GM23338 (cell line): ENCODE measurements at regions not wholly inside any gene's neighbourhood (a gene's known extent, or its start where the extent isn't known, plus 50 kb on each side); places are given as distances from the start of the nearest gene placed in this dataset.

Source experiments
- ATAC-seq: fragments of 200-7000 bp; cut with Tn5 transposase; 3 replicates; pipeline ENCODE4 v1.9.1; 2020
- DNase-seq: peaks from one replicate; pipeline ENCODE4 v3.0.0-alpha.2; 2015; ENCODE audit warnings: low spot score
- H2AFZ ChIP-seq: fragments of 200-600 bp; sonication (generic); 2 replicates; pipeline ENCODE4 v1.8.0; 2016; ENCODE audit warnings: antibody characterized with exemption, mild to moderate bottlenecking, moderate library complexity
- H3F3A ChIP-seq: fragments of 200-600 bp; sonication (generic); replicated peaks from 2 replicates; pipeline ENCODE4 v1.8.0; 2017; ENCODE audit warnings: antibody characterized with exemption, mixed run types, low read depth
- H3K27ac ChIP-seq: fragments of 200-600 bp; sonication (generic); 2 replicates; pipeline ENCODE4 v1.6.1; 2016; ENCODE audit warnings: low read depth
- H3K27me3 ChIP-seq: fragments of 200-600 bp; sonication (generic); 2 replicates; pipeline ENCODE4 v1.8.0; 2016; ENCODE audit warnings: mild to moderate bottlenecking, mixed run types, moderate library complexity; ENCODE audit not compliant: insufficient read depth
- H3K36me3 ChIP-seq: fragments of 200-600 bp; sonication (generic); 2 replicates; pipeline ENCODE4 v1.8.0; 2016; ENCODE audit warnings: mild to moderate bottlenecking; ENCODE audit not compliant: insufficient read depth
- H3K4me1 ChIP-seq: fragments of 200-600 bp; sonication (generic); 2 replicates; pipeline ENCODE4 v1.8.0; 2016; ENCODE audit warnings: mild to moderate bottlenecking, moderate library complexity; ENCODE audit not compliant: insufficient read depth
- H3K4me2 ChIP-seq: fragments of 200-600 bp; sonication (generic); 2 replicates; pipeline ENCODE4 v1.7.1; 2017; ENCODE audit warnings: mixed run types
- H3K4me3 ChIP-seq: fragments of 200-600 bp; sonication (generic); 2 replicates; pipeline ENCODE4 v1.6.1; 2016; ENCODE audit warnings: mixed run types
- H3K79me2 ChIP-seq: fragments of 200-600 bp; sonication (generic); replicated peaks from 2 replicates; pipeline ENCODE4 v1.8.0; 2017; ENCODE audit warnings: mild to moderate bottlenecking; ENCODE audit not compliant: insufficient read depth
- H3K9me2 ChIP-seq: fragments of 200-600 bp; sonication (generic); 2 replicates; pipeline ENCODE4 v1.8.0; 2017; ENCODE audit not compliant: insufficient read depth
- H4K20me1 ChIP-seq: fragments of 200-600 bp; sonication (generic); replicated peaks from 2 replicates; pipeline ENCODE4 v1.8.0; 2017; ENCODE audit warnings: mild to moderate bottlenecking; ENCODE audit not compliant: insufficient read depth
- H3K27ac Mint-ChIP-seq: 2 replicates; pipeline ENCODE4 v1.8.0; 2020; ENCODE audit warnings: inconsistent platforms, mild to moderate bottlenecking, moderate library complexity, mixed read lengths
- H3K27me3 Mint-ChIP-seq: 3 replicates; pipeline ENCODE4 v1.8.0; 2022; ENCODE audit warnings: low read depth, mild to moderate bottlenecking, moderate library complexity, mixed read lengths, inconsistent platforms; ENCODE audit not compliant: insufficient read depth, poor library complexity
- H3K36me3 Mint-ChIP-seq: 3 replicates; pipeline ENCODE4 v1.8.0; 2021; ENCODE audit warnings: low read depth, mild to moderate bottlenecking, inconsistent platforms, moderate library complexity, mixed read lengths
- H3K4me1 Mint-ChIP-seq: 3 replicates; pipeline ENCODE4 v1.8.0; 2020; ENCODE audit warnings: mild to moderate bottlenecking, inconsistent platforms, mixed read lengths
- H3K4me3 Mint-ChIP-seq: 3 replicates; pipeline ENCODE4 v1.8.0; 2021; ENCODE audit warnings: moderate library complexity, mild to moderate bottlenecking, inconsistent platforms, mixed read lengths
- H3K9me3 Mint-ChIP-seq: 3 replicates; pipeline ENCODE4 v1.8.0; 2020; ENCODE audit warnings: moderate library complexity, mild to moderate bottlenecking, inconsistent platforms, mixed read lengths
- TF ChIP-seq, protein P1 (sequence below): fragments of 250-450 bp; sonication (Bioruptor Pico); IDR thresholded peaks from 2 replicates; pipeline ENCODE4 v1.5.0; 2020; ENCODE audit warnings: mild to moderate bottlenecking, moderate library complexity
- TF ChIP-seq, protein P2 (sequence below): IDR thresholded peaks from 2 replicates; pipeline ENCODE4 v1.6.1; 2016; ENCODE audit warnings: antibody characterized with exemption

DNA sequence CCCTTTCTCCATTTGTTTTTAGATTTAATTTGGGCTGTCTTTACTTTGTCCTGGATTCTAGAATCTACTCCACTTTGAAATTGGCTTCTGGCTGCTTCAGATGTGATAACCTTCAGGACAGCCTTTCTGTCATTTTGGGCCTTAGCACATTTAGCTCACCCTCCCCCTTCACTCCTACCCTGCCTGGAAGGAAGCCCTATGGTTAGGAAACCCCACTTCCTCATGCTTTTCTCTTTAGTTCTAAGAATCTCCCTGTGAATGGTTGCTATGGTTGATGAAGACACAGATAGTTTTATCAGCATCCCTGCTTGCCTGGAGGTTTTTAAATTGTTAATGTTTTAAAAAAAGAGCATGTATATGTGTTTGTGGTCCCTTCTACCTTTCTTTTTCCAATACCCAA is 100.7 kb upstream of the PTPN13 start:
- 0 out of 3 replicates have a peak, but pooled peaks cover 2% of the 10 kb centered on the region for H3K9me3 Mint-ChIP-seq
- H3K36me3 ChIP-seq, result no peaks in the 10 kb centered on the region
- H3K4me1 ChIP-seq, result peaks cover 11% of the 10 kb centered on the region
- peaks cover 3% of the 10 kb centered on the region for H3K27me3 Mint-ChIP-seq
- DNase-seq (peak; percentile 37), ATAC-seq (peak; percentile 31; the same call in 1 of the 3 replicates)
- TF ChIP-seq, protein P1, sequence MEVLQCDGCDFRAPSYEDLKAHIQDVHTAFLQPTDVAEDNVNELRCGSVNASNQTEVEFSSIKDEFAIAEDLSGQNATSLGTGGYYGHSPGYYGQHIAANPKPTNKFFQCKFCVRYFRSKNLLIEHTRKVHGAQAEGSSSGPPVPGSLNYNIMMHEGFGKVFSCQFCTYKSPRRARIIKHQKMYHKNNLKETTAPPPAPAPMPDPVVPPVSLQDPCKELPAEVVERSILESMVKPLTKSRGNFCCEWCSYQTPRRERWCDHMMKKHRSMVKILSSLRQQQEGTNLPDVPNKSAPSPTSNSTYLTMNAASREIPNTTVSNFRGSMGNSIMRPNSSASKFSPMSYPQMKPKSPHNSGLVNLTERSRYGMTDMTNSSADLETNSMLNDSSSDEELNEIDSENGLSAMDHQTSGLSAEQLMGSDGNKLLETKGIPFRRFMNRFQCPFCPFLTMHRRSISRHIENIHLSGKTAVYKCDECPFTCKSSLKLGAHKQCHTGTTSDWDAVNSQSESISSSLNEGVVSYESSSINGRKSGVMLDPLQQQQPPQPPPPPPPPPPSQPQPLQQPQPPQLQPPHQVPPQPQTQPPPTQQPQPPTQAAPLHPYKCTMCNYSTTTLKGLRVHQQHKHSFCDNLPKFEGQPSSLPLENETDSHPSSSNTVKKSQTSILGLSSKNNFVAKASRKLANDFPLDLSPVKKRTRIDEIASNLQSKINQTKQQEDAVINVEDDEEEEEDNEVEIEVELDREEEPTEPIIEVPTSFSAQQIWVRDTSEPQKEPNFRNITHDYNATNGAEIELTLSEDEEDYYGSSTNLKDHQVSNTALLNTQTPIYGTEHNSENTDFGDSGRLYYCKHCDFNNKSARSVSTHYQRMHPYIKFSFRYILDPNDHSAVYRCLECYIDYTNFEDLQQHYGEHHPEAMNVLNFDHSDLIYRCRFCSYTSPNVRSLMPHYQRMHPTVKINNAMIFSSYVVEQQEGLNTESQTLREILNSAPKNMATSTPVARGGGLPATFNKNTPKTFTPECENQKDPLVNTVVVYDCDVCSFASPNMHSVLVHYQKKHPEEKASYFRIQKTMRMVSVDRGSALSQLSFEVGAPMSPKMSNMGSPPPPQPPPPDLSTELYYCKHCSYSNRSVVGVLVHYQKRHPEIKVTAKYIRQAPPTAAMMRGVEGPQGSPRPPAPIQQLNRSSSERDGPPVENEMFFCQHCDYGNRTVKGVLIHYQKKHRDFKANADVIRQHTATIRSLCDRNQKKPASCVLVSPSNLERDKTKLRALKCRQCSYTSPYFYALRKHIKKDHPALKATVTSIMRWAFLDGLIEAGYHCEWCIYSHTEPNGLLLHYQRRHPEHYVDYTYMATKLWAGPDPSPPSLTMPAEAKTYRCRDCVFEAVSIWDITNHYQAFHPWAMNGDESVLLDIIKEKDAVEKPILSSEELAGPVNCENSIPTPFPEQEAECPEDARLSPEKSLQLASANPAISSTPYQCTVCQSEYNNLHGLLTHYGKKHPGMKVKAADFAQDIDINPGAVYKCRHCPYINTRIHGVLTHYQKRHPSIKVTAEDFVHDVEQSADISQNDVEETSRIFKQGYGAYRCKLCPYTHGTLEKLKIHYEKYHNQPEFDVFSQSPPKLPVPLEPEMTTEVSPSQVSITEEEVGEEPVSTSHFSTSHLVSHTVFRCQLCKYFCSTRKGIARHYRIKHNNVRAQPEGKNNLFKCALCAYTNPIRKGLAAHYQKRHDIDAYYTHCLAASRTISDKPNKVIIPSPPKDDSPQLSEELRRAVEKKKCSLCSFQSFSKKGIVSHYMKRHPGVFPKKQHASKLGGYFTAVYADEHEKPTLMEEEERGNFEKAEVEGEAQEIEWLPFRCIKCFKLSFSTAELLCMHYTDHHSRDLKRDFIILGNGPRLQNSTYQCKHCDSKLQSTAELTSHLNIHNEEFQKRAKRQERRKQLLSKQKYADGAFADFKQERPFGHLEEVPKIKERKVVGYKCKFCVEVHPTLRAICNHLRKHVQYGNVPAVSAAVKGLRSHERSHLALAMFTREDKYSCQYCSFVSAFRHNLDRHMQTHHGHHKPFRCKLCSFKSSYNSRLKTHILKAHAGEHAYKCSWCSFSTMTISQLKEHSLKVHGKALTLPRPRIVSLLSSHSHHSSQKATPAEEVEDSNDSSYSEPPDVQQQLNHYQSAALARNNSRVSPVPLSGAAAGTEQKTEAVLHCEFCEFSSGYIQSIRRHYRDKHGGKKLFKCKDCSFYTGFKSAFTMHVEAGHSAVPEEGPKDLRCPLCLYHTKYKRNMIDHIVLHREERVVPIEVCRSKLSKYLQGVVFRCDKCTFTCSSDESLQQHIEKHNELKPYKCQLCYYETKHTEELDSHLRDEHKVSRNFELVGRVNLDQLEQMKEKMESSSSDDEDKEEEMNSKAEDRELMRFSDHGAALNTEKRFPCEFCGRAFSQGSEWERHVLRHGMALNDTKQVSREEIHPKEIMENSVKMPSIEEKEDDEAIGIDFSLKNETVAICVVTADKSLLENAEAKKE (CRISPR knock-in tag), result no peak
- TF ChIP-seq, protein P2, sequence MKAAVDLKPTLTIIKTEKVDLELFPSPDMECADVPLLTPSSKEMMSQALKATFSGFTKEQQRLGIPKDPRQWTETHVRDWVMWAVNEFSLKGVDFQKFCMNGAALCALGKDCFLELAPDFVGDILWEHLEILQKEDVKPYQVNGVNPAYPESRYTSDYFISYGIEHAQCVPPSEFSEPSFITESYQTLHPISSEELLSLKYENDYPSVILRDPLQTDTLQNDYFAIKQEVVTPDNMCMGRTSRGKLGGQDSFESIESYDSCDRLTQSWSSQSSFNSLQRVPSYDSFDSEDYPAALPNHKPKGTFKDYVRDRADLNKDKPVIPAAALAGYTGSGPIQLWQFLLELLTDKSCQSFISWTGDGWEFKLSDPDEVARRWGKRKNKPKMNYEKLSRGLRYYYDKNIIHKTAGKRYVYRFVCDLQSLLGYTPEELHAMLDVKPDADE, result no peak
- H3K9me2 ChIP-seq, result peaks cover 9% of the 10 kb centered on the region; the same call in 1 of the 2 replicates
- no peaks in the 10 kb centered on the region for H3K79me2 ChIP-seq
- H3K4me3 Mint-ChIP-seq, result no peak overlapping the region
- H2AFZ ChIP-seq, result peak overlapping the region; percentile 3; the same call in 1 of the 2 replicates
- no peak overlapping the region for H3K4me3 ChIP-seq
- no peaks in the 10 kb centered on the region for H3K27me3 ChIP-seq
- H4K20me1 ChIP-seq, result no peaks in the 10 kb centered on the region
- H3K4me1 Mint-ChIP-seq, result peaks cover 23% of the 10 kb centered on the region
- no peak overlapping the region for H3K27ac Mint-ChIP-seq
- H3K27ac ChIP-seq, result no peak overlapping the region
- H3F3A ChIP-seq, result no peaks in the 10 kb centered on the region
- peaks cover 5% of the 10 kb centered on the region for H3K36me3 Mint-ChIP-seq
- H3K4me2 ChIP-seq, result no peak overlapping the region
